ENCODE measurements at regions not wholly inside any gene's neighbourhood (a gene's known extent, or its start where the extent isn't known, plus 50 kb on each side); places are given as distances from the start of the nearest gene placed in this dataset.
"Not testable (repeated sequence)": the region's sequence is repeated elsewhere in the genome, so short reads cannot be mapped to it uniquely, and the experiment has no call there.

GRCh38 chr3:193923958-193924357 lies 212.0 kb upstream of the HES1 start:
- not testable (repeated sequence) for TF ChIP-seq CTCF, POLR2A, POLR2AphosphoS5, EP300 (IDR thresholded peaks at IDR 0.05)

All from suprapubic skin (tissue), 4 donors.